Upper lobe of right lung (tissue), 1 donor: ENCODE measurements at regions not wholly inside any gene's neighbourhood (a gene's known extent, or its start where the extent isn't known, plus 50 kb on each side); places are given as distances from the start of the nearest gene placed in this dataset.
A peak's percentile ranks its signal among the peaks of the same experiment; 100 is the strongest.

ENCODE experiments used
- ATAC-seq: fragments of 200-7000 bp; cut with Tn5 transposase; one replicate; pipeline ENCODE4 v1.9.1; 2020; ENCODE audit warnings: mild to moderate bottlenecking, moderate library complexity
- DNase-seq: peaks from one replicate; pipeline ENCODE4 v3.0.0-alpha.2; 2020
- H3K27ac ChIP-seq: fragments of 200-600 bp; one replicate; pipeline ENCODE4 v1.8.0; 2022
- H3K27me3 ChIP-seq: fragments of 200-600 bp; one replicate; pipeline ENCODE4 v1.8.0; 2022; ENCODE audit warnings: mild to moderate bottlenecking
- H3K36me3 ChIP-seq: fragments of 200-600 bp; one replicate; pipeline ENCODE4 v1.8.0; 2022
- H3K4me1 ChIP-seq: fragments of 200-600 bp; one replicate; pipeline ENCODE4 v1.8.0; 2022
- H3K4me3 ChIP-seq: fragments of 200-600 bp; one replicate; pipeline ENCODE4 v1.8.0; 2022; ENCODE audit warnings: mild to moderate bottlenecking
- H3K9me3 ChIP-seq: fragments of 200-600 bp; one replicate; pipeline ENCODE4 v1.8.0; 2022
- CTCF ChIP-seq: fragments of 200-600 bp; IDR thresholded peaks from one replicate; pipeline ENCODE4 v1.8.0; 2022; ENCODE audit warnings: antibody characterized with exemption
- intact Hi-C: fragments of 100-400 bp; cut with DNase I; formaldehyde crosslinking; loops from one replicate; pipeline ENCODE4 v1.11.0; 2022
- donor health status: DM: no; HTN: yes; CAD: no; lungs with severe emphysema.

- DNase-seq (peak; percentile 71), ATAC-seq (peak; percentile 91)
- H3K27me3 ChIP-seq: no peaks in the 10 kb centered on the region
- H3K27ac ChIP-seq: no peak overlapping the region
- no peaks in the 10 kb centered on the region for H3K4me1 ChIP-seq
- H3K4me3 ChIP-seq: no peak overlapping the region
- intact Hi-C loops: no loop called here
- TF ChIP-seq CTCF: no peak
- H3K9me3 ChIP-seq: no peaks in the 10 kb centered on the region
- no peaks in the 10 kb centered on the region for H3K36me3 ChIP-seq
Measured at GRCh38 chr7:106371629-106372028, 86.8 kb upstream of the NAMPT start.

GRCh38 chr7:106370542-106370941 is 85.8 kb upstream of the NAMPT start:
- no peak for ATAC-seq
- no peak overlapping the region for H3K27ac ChIP-seq
- no peaks in the 10 kb centered on the region for H3K27me3 ChIP-seq
- no peaks in the 10 kb centered on the region for H3K4me1 ChIP-seq
- intact Hi-C loops: no loop called here
- no peaks in the 10 kb centered on the region for H3K36me3 ChIP-seq
- H3K9me3 ChIP-seq: no peaks in the 10 kb centered on the region
- no peak overlapping the region for H3K4me3 ChIP-seq
- no peak for DNase-seq
- no peak for TF ChIP-seq CTCF

GRCh38 chr7:106369816-106370215 is 85.0 kb upstream of the NAMPT start:
- H3K4me1 ChIP-seq: no peaks in the 10 kb centered on the region
- no peaks in the 10 kb centered on the region for H3K36me3 ChIP-seq
- H3K9me3 ChIP-seq: no peaks in the 10 kb centered on the region
- DNase-seq (no peak), ATAC-seq (no peak)
- no peaks in the 10 kb centered on the region for H3K27me3 ChIP-seq
- no peak overlapping the region for H3K4me3 ChIP-seq
- no peak overlapping the region for H3K27ac ChIP-seq
- intact Hi-C loops: no loop called here
- no peak for TF ChIP-seq CTCF

DNA sequence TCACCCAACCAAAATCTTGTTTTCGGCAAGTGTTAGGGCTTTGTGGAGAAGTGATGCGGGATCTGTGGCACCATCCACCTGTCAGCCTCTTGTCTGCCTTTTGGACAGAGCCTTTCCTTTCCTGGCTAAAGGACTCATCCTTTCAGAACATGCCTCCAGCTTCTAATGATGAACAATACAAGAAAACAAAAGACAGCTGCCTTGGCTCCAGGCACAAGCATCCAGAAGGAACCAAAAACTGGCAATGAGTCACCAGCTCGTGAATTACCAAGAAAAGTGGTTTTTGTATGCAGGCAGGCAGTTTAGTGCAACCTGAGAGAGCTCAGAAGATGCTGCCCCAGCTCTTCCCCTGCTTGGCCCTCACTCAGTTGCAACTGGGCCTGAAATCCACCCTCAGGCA is 84.6 kb upstream of the NAMPT start:
- ATAC-seq (no peak), DNase-seq (no peak)
- Histone ChIP-seq H3K27ac (no peak overlapping the region), H3K4me1 (no peaks in the 10 kb centered on the region), H3K4me3 (no peak overlapping the region), H3K9me3 (no peaks in the 10 kb centered on the region), H3K27me3 (no peaks in the 10 kb centered on the region), H3K36me3 (no peaks in the 10 kb centered on the region)
- intact Hi-C loops: no loop called here
- no peak for TF ChIP-seq CTCF

DNA sequence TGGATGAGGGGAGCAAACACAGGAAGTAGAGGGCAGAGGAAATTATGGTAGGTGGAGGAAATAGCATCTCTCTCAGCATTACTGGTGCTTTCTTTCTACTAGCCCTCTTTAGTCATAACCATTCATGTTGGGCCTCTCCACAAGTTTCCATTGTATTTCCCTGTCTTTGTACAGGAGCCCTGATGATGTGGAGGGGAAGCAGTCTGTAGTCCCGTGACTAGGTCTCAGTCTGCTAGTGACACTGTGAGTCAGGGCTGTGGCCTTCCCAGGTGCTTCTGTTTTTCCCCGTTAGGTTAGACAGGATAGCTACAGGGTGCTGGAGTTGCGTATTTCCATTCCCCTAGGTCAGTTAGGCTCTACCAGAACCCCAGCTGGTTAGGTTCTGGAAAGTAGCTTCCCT is 82.9 kb upstream of the NAMPT start:
- DNase-seq (no peak), ATAC-seq (no peak)
- intact Hi-C loops: no loop called here
- no peak overlapping the region for H3K27ac ChIP-seq
- no peaks in the 10 kb centered on the region for H3K27me3 ChIP-seq
- no peak overlapping the region for H3K4me3 ChIP-seq
- no peaks in the 10 kb centered on the region for H3K36me3 ChIP-seq
- H3K4me1 ChIP-seq: no peaks in the 10 kb centered on the region
- no peak for TF ChIP-seq CTCF
- H3K9me3 ChIP-seq: no peaks in the 10 kb centered on the region

GRCh38 chr7:106367018-106367420 is 82.2 kb upstream of the NAMPT start:
- no peaks in the 10 kb centered on the region for H3K36me3 ChIP-seq
- H3K27ac ChIP-seq: no peak overlapping the region
- DNase-seq (no peak), ATAC-seq (peak; percentile 69)
- H3K4me1 ChIP-seq: no peaks in the 10 kb centered on the region
- peak; percentile 27 for TF ChIP-seq CTCF
- no peak overlapping the region for H3K4me3 ChIP-seq
- no peaks in the 10 kb centered on the region for H3K9me3 ChIP-seq
- no peaks in the 10 kb centered on the region for H3K27me3 ChIP-seq
- intact Hi-C loops: no loop called here
